HG02981 (cell line): ENCODE measurements at regions not wholly inside any gene's neighbourhood (a gene's known extent, or its start where the extent isn't known, plus 50 kb on each side); places are given as distances from the start of the nearest gene placed in this dataset.

ENCODE experiments used
- ATAC-seq: cut with Tn5 transposase; IDR thresholded peaks from one replicate; pipeline ENCODE4 v1.9.1; 2021; ENCODE audit warnings: mild to moderate bottlenecking, moderate library complexity; ENCODE audit not compliant: unreplicated experiment

- no peak for ATAC-seq
These were observed 62.7 kb upstream of the BRINP3 start for GRCh38 chr1:190540366-190540765.

- no peak for ATAC-seq
These were observed 74.0 kb upstream of the BRINP3 start for GRCh38 chr1:190551638-190552037.

- ATAC-seq, result no peak
These were observed 82.6 kb upstream of the BRINP3 start for GRCh38 chr1:190560161-190560681.

GRCh38 chr1:190563230-190563629, 85.6 kb upstream of the BRINP3 start:
- no peak for ATAC-seq

- ATAC-seq, result no peak
These were observed 86.5 kb upstream of the BRINP3 start for GRCh38 chr1:190564117-190564516.

GRCh38 chr1:190578017-190578416, 100.4 kb upstream of the BRINP3 start:
- ATAC-seq, result no peak

- no peak for ATAC-seq
These were observed 100.9 kb upstream of the BRINP3 start for GRCh38 chr1:190578526-190578925.

GRCh38 chr1:190579552-190580193, 102.0 kb upstream of the BRINP3 start:
- ATAC-seq, result no peak

GRCh38 chr1:190583862-190584261, 106.2 kb upstream of the BRINP3 start:
- ATAC-seq, result no peak

GRCh38 chr1:190588424-190588823, 110.8 kb upstream of the BRINP3 start:
- no peak for ATAC-seq

- no peak for ATAC-seq
These were observed 117.8 kb upstream of the BRINP3 start for GRCh38 chr1:190595438-190595837.

GRCh38 chr1:190597294-190597693, 119.6 kb upstream of the BRINP3 start:
- no peak for ATAC-seq

GRCh38 chr1:190599670-190600069, 122.0 kb upstream of the BRINP3 start:
- ATAC-seq, result no peak

- no peak for ATAC-seq
These were observed 124.7 kb upstream of the BRINP3 start for GRCh38 chr1:190602325-190602724.

- no peak for ATAC-seq
These were observed 130.6 kb upstream of the BRINP3 start for GRCh38 chr1:190608282-190608681.

- no peak for ATAC-seq
These were observed 138.2 kb upstream of the BRINP3 start for GRCh38 chr1:190615818-190616217.

GRCh38 chr1:190616235-190616634, 138.6 kb upstream of the BRINP3 start:
- ATAC-seq, result no peak

- no peak for ATAC-seq
These were observed 142.1 kb upstream of the BRINP3 start for GRCh38 chr1:190619724-190620123.

- ATAC-seq, result no peak
These were observed 155.8 kb upstream of the BRINP3 start for GRCh38 chr1:190633488-190633887.

GRCh38 chr1:190634134-190634533, 156.5 kb upstream of the BRINP3 start:
- no peak for ATAC-seq

- no peak for ATAC-seq
These were observed 171.9 kb upstream of the BRINP3 start for GRCh38 chr1:190649553-190649952.

GRCh38 chr1:190658907-190659306, 181.2 kb upstream of the BRINP3 start:
- ATAC-seq, result no peak

GRCh38 chr1:190663962-190664361, 186.3 kb upstream of the BRINP3 start:
- no peak for ATAC-seq
